Breast epithelium (tissue), 4 donors: ENCODE measurements at regions not wholly inside any gene's neighbourhood (a gene's known extent, or its start where the extent isn't known, plus 50 kb on each side); places are given as distances from the start of the nearest gene placed in this dataset.

Experiments used
- DNase-seq, 2 donors: peaks; one replicate each; pipeline ENCODE4 v3.0.0-alpha.2; 2019; ENCODE audit warnings: low spot score in 2 of 2
- H3K27ac ChIP-seq, 2 donors: fragments of 200-600 bp; sonication (generic) in 1 of 2; one replicate each; pipeline ENCODE4 v1.5.1; 2016 to 2019; ENCODE audit warnings: mild to moderate bottlenecking in 1 of 2
- H3K27me3 ChIP-seq, 2 donors: fragments of 200-600 bp; sonication (generic) in 1 of 2; one replicate each; pipeline versions ENCODE4 v1.5.1 to v1.6.0; 2017 to 2019; ENCODE audit warnings: control low read depth in 1 of 2, mild to moderate bottlenecking in 1 of 2
- H3K36me3 ChIP-seq: fragments of 200-600 bp; one replicate; pipeline ENCODE4 v1.5.1; 2019
- H3K4me1 ChIP-seq, 2 donors: fragments of 200-600 bp; sonication (generic); one replicate each; pipeline ENCODE4 v1.5.1; 2016 to 2019; ENCODE audit warnings: control low read depth in 1 of 2
- H3K4me3 ChIP-seq, 3 donors: fragments of 200-600 bp; sonication (generic); 1 replicate in 2 of 3; 2 replicates in 1 of 3; pipeline ENCODE4 v1.5.1; 2016 to 2019; ENCODE audit warnings: mild to moderate bottlenecking in 3 of 3, moderate library complexity in 2 of 3
- H3K9me3 ChIP-seq, 2 donors: fragments of 200-600 bp; sonication (generic) in 1 of 2; one replicate each; pipeline ENCODE4 v1.5.1; 2016 to 2019; ENCODE audit warnings: control low read depth in 1 of 2
- POLR2A ChIP-seq: fragments of 450-650 bp; IDR thresholded peaks from one replicate; pipeline ENCODE4 v1.6.1; 2016; ENCODE audit warnings: antibody characterized with exemption, mild to moderate bottlenecking, moderate library complexity
- POLR2AphosphoS5 ChIP-seq, 3 donors: sonication (generic); formaldehyde crosslinking; IDR thresholded peaks; one replicate each; pipeline ENCODE4 v1.6.1; 2017; ENCODE audit warnings: antibody characterized with exemption in 3 of 3
- intact Hi-C: fragments of 100-400 bp; cut with DNase I; formaldehyde crosslinking; loops from one replicate; pipeline ENCODE4 v1.15.1; 2023; ENCODE audit warnings: low total_unique reads
- TF ChIP-seq, protein P1 (sequence below), 3 donors: fragments of 450-650 bp; IDR thresholded peaks; one replicate each; pipeline ENCODE4 v1.5.1; 2016 to 2017; ENCODE audit warnings: antibody characterized with exemption in 3 of 3, mild to moderate bottlenecking in 3 of 3, moderate library complexity in 3 of 3

GRCh38 chr12:124207049-124207448 lies 87.8 kb upstream of the RFLNA start:
- Histone ChIP-seq H3K9me3 (no peaks in the 10 kb centered on the region), H3K36me3 (no peaks in the 10 kb centered on the region), H3K27me3 (no peaks in the 10 kb centered on the region), H3K27ac (no peak overlapping the region), H3K4me3 (no peak overlapping the region), H3K4me1 (no peaks in the 10 kb centered on the region)
- no peak for DNase-seq
- TF ChIP-seq POLR2AphosphoS5 (IDR thresholded peaks at IDR 0.05) = no peak
- no peak for TF ChIP-seq POLR2A
- TF ChIP-seq, protein P1, sequence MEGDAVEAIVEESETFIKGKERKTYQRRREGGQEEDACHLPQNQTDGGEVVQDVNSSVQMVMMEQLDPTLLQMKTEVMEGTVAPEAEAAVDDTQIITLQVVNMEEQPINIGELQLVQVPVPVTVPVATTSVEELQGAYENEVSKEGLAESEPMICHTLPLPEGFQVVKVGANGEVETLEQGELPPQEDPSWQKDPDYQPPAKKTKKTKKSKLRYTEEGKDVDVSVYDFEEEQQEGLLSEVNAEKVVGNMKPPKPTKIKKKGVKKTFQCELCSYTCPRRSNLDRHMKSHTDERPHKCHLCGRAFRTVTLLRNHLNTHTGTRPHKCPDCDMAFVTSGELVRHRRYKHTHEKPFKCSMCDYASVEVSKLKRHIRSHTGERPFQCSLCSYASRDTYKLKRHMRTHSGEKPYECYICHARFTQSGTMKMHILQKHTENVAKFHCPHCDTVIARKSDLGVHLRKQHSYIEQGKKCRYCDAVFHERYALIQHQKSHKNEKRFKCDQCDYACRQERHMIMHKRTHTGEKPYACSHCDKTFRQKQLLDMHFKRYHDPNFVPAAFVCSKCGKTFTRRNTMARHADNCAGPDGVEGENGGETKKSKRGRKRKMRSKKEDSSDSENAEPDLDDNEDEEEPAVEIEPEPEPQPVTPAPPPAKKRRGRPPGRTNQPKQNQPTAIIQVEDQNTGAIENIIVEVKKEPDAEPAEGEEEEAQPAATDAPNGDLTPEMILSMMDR (IDR thresholded peaks at IDR 0.05) = no peak
- intact Hi-C loops = no loop called here

DNA sequence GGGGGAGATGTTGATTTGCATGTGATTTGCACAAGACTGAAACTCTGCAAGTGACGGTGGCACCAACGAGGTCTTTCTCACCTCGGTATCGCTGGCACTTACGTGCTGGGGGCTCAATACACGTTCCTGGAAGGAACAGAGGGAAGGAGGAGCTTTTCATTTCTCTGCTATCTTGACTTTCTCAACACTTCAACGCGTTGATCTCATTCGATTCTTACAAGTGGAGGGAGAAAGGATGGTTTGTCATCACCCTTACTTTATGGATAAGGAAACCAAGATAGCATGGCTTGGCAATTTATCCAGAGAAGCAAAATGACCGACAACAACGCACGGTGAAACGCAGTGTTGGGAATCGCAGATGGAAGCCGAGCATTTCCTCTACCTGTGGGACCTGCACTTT lies 87.3 kb upstream of the RFLNA start:
- Histone ChIP-seq H3K27me3 (no peaks in the 10 kb centered on the region), H3K9me3 (no peaks in the 10 kb centered on the region), H3K4me1 (no peaks in the 10 kb centered on the region), H3K27ac (no peak overlapping the region), H3K36me3 (no peaks in the 10 kb centered on the region), H3K4me3 (no peak overlapping the region)
- no peak for DNase-seq
- no peak for TF ChIP-seq POLR2AphosphoS5 (IDR thresholded peaks at IDR 0.05)
- TF ChIP-seq POLR2A = no peak
- TF ChIP-seq, protein P1 (IDR thresholded peaks at IDR 0.05) = no peak
- intact Hi-C loops = no loop called here

- no peaks in the 10 kb centered on the region for H3K27me3 ChIP-seq
- peak overlapping the region in 1 of 3 donors; percentile 15 for H3K4me3 ChIP-seq
- no peak for DNase-seq
Measured at GRCh38 chr12:124208489-124208888, 86.4 kb upstream of the RFLNA start.

GRCh38 chr12:124210991-124211577 lies 83.8 kb upstream of the RFLNA start:
- H3K9me3 ChIP-seq = peaks cover 6 to 10% of the 10 kb centered on the region in 2 donors
- intact Hi-C loops = no loop called here

More at GRCh38 chr12:124208489-124208888, 86.4 kb upstream of the RFLNA start:
- no peaks in the 10 kb centered on the region for H3K9me3 ChIP-seq
- H3K36me3 ChIP-seq = no peaks in the 10 kb centered on the region
- no peak overlapping the region for H3K27ac ChIP-seq
- intact Hi-C loops = no loop called here
- H3K4me1 ChIP-seq = no peaks in the 10 kb centered on the region
- no peak for TF ChIP-seq POLR2A
- TF ChIP-seq, protein P1 (IDR thresholded peaks at IDR 0.05) = no peak
- no peak for TF ChIP-seq POLR2AphosphoS5 (IDR thresholded peaks at IDR 0.05)

GRCh38 chr12:124211753-124212152 lies 83.1 kb upstream of the RFLNA start:
- TF ChIP-seq, protein P1 (IDR thresholded peaks at IDR 0.05) = no peak
- TF ChIP-seq POLR2A (no peak), POLR2AphosphoS5 (IDR thresholded peaks at IDR 0.05) (no peak)
- Histone ChIP-seq H3K4me3 (no peak overlapping the region), H3K27me3 (no peaks in the 10 kb centered on the region), H3K36me3 (no peaks in the 10 kb centered on the region), H3K4me1 (no peaks in the 10 kb centered on the region), H3K9me3 (peaks cover 6 to 10% of the 10 kb centered on the region in 2 donors), H3K27ac (no peak overlapping the region)
- no peak for DNase-seq
- intact Hi-C loops = no loop called here

More at GRCh38 chr12:124210991-124211577, 83.8 kb upstream of the RFLNA start:
- no peak overlapping the region for H3K27ac ChIP-seq
- no peaks in the 10 kb centered on the region for H3K4me1 ChIP-seq
- no peak overlapping the region for H3K4me3 ChIP-seq
- no peaks in the 10 kb centered on the region for H3K27me3 ChIP-seq
- TF ChIP-seq, protein P1 (IDR thresholded peaks at IDR 0.05) = no peak
- no peak for TF ChIP-seq POLR2A
- no peak for TF ChIP-seq POLR2AphosphoS5 (IDR thresholded peaks at IDR 0.05)
- DNase-seq = no peak
- H3K36me3 ChIP-seq = no peaks in the 10 kb centered on the region
